CD1c-positive myeloid dendritic cell (primary cell): ENCODE measurements at regions not wholly inside any gene's neighbourhood (a gene's known extent, or its start where the extent isn't known, plus 50 kb on each side); places are given as distances from the start of the nearest gene placed in this dataset.

Experiments
- DNase-seq: peaks from one replicate; pipeline ENCODE4 v3.0.0-alpha.2; 2016; ENCODE audit errors: extremely low spot score

DNA sequence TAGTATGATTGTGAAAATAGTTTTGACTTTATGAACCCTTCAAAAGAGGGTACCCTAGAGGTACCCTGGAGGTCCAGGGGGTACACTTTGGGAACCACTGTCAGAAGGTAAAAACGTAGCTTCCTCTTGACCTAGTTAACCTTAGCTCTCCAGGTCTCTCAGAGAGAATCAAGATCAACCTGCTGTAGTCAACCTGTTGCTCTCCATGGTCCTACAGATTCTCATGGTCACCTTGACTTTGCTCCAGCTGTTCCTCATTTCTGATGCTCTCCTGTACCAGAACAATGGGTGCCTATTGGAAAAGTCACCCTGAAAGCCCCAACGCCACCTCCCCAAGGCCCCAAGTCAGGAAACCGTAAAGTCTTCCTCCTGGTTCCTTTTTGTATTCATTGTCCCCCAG, 294.4 kb upstream of the CDH4 start:
- no peak for DNase-seq

DNA sequence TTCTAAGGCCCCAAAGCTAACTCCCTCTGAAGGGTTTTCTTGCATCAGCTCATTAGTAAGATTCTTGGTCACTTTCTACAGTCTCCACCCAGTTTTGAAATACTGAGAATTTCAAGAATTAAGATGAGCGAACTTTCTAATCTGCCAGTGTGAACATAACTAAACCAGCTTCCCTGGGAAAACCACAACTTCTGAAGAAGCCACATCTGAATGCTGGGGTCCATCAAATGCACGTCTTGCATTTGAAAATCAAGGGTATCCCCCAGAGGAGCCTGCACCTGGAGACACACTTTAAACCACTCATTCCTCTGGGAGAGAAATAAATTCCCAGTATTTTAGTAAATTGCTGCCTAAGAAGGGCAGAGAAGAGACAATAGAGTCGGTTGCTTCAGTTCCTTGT, 292.1 kb upstream of the CDH4 start:
- DNase-seq = no peak

- DNase-seq = no peak
Observed at GRCh38 chr20:60960500-60960899, 291.6 kb upstream of the CDH4 start.

DNA sequence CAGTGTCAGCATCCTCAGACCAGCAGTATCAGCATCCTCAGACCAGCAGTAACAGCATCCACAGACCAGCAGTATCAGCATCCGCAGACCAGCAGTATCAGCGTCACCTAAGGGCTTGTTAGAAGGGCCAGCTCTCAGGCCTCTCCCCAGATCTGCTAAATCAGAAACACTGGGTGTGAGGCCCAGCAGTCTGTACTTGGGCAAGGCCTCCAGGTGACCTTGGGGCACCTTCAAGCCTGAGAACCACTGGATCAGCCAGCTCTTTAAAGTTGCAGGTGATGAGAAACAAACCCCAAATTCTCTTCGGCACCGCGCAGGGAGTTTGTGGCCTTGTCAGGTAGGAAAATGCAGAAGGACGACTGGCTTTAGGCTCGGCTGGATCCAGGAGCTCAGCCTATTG, 290.5 kb upstream of the CDH4 start:
- DNase-seq = no peak

GRCh38 chr20:60962367-60963045, 289.6 kb upstream of the CDH4 start:
- DNase-seq = no peak

DNA sequence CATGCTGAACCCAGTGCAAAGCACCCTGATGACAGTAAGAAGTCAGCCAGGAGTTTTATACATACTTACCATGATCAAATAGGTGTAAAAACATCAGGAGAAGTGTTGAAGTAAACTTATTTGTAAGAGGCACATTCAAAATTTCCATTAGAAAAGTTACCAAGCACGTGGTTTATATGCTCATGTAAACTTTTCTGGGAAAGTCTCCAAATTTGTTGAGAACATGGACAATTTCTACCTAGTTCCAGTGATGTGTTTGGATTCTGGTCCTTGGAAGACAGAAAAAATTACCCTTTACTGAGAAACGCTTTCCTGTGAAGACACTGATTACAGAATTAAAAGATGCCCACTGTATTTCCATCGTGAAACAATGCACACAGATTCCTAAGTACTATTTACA, 288.9 kb upstream of the CDH4 start:
- DNase-seq = no peak

DNA sequence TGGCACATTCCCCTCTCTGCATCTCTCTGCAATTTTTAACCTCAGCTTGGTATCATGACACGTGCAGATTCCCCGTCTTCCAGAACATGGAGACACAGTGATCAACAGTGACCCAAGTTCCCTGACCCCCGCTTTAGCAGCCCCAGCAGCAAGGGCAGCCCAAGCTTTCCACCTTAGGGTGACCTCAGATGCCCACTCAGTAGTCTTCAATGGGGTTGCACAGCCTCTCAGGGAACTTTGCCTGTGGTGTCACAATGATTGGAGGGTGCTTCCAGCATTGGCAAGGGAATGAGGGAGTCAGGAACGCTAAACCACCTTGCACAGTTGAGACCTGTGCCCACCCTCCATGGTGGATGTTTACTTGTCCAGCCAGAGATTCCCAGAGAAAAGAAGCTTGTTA, 287.1 kb upstream of the CDH4 start:
- DNase-seq = no peak

DNA sequence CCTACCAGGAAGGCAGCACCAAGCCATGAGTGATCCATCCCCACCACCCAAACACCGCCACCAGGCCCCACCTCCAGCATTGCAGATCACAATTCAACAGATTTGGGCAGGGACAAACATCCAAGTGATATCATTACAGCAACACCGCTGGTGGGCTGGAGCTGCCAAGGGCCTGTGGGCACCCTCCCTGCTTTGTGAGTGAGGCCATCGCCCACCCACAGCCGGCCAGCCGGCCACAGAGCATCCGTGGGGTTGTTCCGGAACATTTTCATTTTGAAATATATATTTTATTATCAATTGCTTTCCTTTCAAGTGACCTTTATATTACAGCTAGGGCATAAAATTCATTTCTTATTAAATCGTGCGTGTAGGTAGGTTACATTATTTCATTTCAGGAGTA, 286.0 kb upstream of the CDH4 start:
- no peak for DNase-seq

GRCh38 chr20:60966766-60967165, 285.3 kb upstream of the CDH4 start:
- no peak for DNase-seq

- no peak for DNase-seq
Observed at GRCh38 chr20:60967431-60968316, 284.4 kb upstream of the CDH4 start.

- DNase-seq = no peak
Observed at GRCh38 chr20:60968853-60969720, 283.0 kb upstream of the CDH4 start.

GRCh38 chr20:60970601-60971000, 281.5 kb upstream of the CDH4 start:
- no peak for DNase-seq

- no peak for DNase-seq
Observed at GRCh38 chr20:60974022-60974421, 278.0 kb upstream of the CDH4 start.

- no peak for DNase-seq
Observed at GRCh38 chr20:60974441-60974945, 277.6 kb upstream of the CDH4 start.

DNA sequence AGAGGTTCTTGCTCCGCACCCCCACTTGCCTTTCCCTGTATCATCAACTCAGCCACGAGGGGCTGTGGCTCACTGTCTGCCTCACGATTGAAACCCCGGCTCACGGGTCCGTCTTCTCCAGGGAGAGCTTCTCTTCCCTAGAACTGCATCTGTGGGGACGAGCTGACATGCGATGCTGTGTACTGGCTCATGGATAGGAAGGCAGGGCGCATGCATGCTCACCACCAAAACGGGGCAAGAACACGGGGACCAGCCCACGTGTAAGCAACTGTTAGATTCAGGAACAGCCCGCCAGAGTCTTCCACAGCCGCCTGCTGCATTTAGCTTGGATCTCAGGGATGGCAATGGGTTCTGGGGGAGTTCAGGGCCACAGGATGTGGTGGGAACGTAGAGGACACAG, 275.9 kb upstream of the CDH4 start:
- no peak for DNase-seq

DNA sequence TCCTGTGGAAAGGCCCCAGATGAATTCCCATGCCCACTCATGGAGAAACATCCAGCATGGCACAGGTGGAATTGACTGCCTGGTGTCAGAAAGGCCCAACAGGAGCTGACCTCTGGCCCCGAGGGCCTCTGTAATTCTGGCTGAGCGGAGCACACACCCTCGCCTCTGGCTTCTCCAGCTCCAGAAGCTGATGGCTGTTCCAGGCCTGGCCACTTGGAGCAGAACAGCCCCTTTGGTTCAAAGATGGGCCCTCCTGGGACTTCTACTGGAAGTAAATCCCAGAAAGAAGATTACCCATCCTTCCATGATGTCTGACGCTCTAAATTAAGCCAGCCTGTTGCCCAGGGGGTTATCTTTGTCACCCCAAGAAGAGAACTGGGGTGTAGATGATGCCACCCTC, 275.1 kb upstream of the CDH4 start:
- no peak for DNase-seq

- DNase-seq = no peak
Observed at GRCh38 chr20:60977901-60978300, 274.2 kb upstream of the CDH4 start.

DNA sequence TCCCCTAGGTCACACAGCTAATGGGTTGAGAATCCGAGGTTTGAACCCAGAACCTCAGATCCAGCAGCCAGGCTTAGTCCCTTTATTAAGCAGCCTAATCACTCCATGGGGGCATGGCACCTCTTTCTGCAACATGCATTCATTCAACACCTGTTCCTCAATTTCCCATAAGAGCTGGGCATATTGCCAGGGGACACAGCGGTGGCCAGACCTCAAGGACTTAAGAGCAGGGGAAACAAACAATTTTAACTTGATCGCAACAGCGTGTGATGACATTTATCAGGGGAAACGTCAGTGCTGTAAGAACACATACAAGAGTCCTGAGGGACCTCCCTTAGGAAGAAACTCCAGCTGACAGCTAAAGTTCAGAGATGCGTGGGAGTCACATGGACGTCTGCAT, 267.4 kb upstream of the CDH4 start:
- DNase-seq = no peak

- DNase-seq = no peak
Observed at GRCh38 chr20:60986506-60987156, 265.4 kb upstream of the CDH4 start.

DNA sequence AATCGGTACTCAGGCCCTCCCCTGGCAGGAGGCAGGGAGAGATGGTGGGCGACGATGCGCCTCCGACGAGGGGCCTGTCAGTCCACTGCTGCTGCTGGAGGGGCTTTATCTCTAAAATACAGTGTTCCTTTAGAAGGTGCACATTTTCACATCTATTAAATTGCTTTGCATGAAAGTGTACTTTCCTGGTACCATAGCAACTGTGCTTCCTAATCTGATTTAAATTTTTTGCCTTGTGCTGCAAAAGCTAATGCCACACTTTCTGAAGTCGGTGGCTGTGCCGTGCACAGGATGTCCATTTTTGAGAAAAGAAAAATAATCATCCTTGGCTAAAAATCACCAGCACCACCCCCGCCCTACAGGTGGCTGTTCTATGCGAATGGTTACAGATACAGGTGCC, 262.0 kb upstream of the CDH4 start:
- no peak for DNase-seq

DNA sequence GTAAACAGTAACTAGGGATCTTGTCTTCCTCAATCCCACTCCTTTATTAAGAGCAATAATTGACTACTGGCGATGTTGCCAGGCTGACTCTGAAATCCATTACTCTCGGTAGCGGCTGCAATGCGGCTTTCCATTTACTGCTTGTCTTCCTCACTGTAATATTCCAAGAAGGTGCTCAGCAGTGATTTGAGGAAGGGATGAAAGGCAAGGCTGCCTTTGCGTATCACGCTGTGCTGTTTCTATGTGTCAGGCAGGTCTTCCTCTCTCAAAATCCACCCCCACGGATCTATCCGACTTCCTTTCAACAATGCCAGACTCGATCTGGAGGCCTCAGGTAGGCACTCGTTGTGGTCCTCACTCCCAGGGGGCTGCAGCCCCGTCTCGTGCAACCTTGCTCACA, 261.4 kb upstream of the CDH4 start:
- no peak for DNase-seq
